HepG2 (cell line): ENCODE measurements at regions not wholly inside any gene's neighbourhood (a gene's known extent, or its start where the extent isn't known, plus 50 kb on each side); places are given as distances from the start of the nearest gene placed in this dataset.

Experiments used
- POLR2AphosphoS5 ChIP-seq: IDR thresholded peaks from 2 replicates; pipeline ENCODE4 v1.6.1; 2012; ENCODE audit warnings: low read depth, low read length
- TF ChIP-seq, protein P1 (sequence below): sonication (generic); formaldehyde crosslinking; IDR thresholded peaks from 2 replicates; pipeline ENCODE4 v1.5.0; 2020; ENCODE audit warnings: mild to moderate bottlenecking, missing genetic modification reagents, moderate library complexity

DNA sequence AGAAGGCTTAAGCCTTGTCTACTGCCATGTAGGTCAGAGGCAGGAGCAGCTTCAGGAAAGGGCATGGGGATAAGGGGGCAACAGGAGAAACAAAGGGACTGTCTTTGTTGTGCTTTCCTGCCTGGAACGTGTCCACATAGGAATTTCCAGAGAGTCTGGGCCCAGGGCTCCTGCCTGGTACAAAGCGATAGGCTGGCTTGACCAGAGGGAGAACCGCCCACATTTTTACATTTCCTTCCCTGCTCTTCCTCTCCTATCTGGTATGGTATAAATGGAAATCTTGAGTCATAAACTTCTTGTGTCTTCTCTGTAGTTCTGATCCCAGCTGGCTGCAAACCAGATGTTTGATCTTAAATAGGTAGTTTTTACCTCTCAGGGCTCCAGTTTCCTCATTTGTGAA lies 414.8 kb downstream of the HRH4 start:
- TF ChIP-seq, protein P1, sequence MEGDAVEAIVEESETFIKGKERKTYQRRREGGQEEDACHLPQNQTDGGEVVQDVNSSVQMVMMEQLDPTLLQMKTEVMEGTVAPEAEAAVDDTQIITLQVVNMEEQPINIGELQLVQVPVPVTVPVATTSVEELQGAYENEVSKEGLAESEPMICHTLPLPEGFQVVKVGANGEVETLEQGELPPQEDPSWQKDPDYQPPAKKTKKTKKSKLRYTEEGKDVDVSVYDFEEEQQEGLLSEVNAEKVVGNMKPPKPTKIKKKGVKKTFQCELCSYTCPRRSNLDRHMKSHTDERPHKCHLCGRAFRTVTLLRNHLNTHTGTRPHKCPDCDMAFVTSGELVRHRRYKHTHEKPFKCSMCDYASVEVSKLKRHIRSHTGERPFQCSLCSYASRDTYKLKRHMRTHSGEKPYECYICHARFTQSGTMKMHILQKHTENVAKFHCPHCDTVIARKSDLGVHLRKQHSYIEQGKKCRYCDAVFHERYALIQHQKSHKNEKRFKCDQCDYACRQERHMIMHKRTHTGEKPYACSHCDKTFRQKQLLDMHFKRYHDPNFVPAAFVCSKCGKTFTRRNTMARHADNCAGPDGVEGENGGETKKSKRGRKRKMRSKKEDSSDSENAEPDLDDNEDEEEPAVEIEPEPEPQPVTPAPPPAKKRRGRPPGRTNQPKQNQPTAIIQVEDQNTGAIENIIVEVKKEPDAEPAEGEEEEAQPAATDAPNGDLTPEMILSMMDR = no peak
- TF ChIP-seq POLR2AphosphoS5 = no peak
